ENCODE measurements at regions not wholly inside any gene's neighbourhood (a gene's known extent, or its start where the extent isn't known, plus 50 kb on each side); places are given as distances from the start of the nearest gene placed in this dataset.
"Not testable (repeated sequence)": the region's sequence is repeated elsewhere in the genome, so short reads cannot be mapped to it uniquely, and the experiment has no call there.

- no peak for DNase-seq
Observed at GRCh38 chr5:62767650-62768049, 189.0 kb downstream of the LRRC70 start.

- no peak for DNase-seq
Observed at GRCh38 chr5:62767077-62767476, 188.5 kb downstream of the LRRC70 start.

GRCh38 chr5:62762503-62762902 lies 183.9 kb downstream of the LRRC70 start:
- DNase-seq, result no peak

- DNase-seq, result not testable (repeated sequence)
Observed at GRCh38 chr5:62757686-62758085, 179.1 kb downstream of the LRRC70 start.

GRCh38 chr5:62752998-62753367 lies 174.4 kb downstream of the LRRC70 start:
- DNase-seq, result not testable (repeated sequence)

- DNase-seq, result not testable (repeated sequence)
Observed at GRCh38 chr5:62752056-62752997, 173.7 kb downstream of the LRRC70 start.

- no peak for DNase-seq
Observed at GRCh38 chr5:62742207-62742606, 163.6 kb downstream of the LRRC70 start.

- no peak for DNase-seq
Observed at GRCh38 chr5:62741761-62742160, 163.1 kb downstream of the LRRC70 start.

- no peak for DNase-seq
Observed at GRCh38 chr5:62737766-62738165, 159.1 kb downstream of the LRRC70 start.

- peak; percentile 17 for DNase-seq
Observed at GRCh38 chr5:62732677-62733121, 154.1 kb downstream of the LRRC70 start.

GRCh38 chr5:62731022-62731421 lies 152.4 kb downstream of the LRRC70 start:
- no peak for DNase-seq

- no peak for DNase-seq
Observed at GRCh38 chr5:62729675-62730074, 151.1 kb downstream of the LRRC70 start.

GRCh38 chr5:62727861-62728260 lies 149.2 kb downstream of the LRRC70 start:
- DNase-seq, result no peak

GRCh38 chr5:62727184-62727583 lies 148.6 kb downstream of the LRRC70 start:
- no peak for DNase-seq

- DNase-seq, result no peak
Observed at GRCh38 chr5:62722360-62722759, 143.7 kb downstream of the LRRC70 start.

- DNase-seq, result no peak
Observed at GRCh38 chr5:62720031-62720441, 141.4 kb downstream of the LRRC70 start.

GRCh38 chr5:62719061-62719720 lies 140.6 kb downstream of the LRRC70 start:
- no peak for DNase-seq

- DNase-seq, result no peak
Observed at GRCh38 chr5:62718324-62718723, 139.7 kb downstream of the LRRC70 start.

- DNase-seq, result no peak
Observed at GRCh38 chr5:62717301-62717933, 138.8 kb downstream of the LRRC70 start.

- no peak for DNase-seq
Observed at GRCh38 chr5:62714296-62714695, 135.7 kb downstream of the LRRC70 start.

- no peak for DNase-seq
Observed at GRCh38 chr5:62708481-62709325, 130.1 kb downstream of the LRRC70 start.

GRCh38 chr5:62707563-62707962 lies 128.9 kb downstream of the LRRC70 start:
- DNase-seq, result no peak
